B cell (primary cell): ENCODE measurements at regions not wholly inside any gene's neighbourhood (a gene's known extent, or its start where the extent isn't known, plus 50 kb on each side); places are given as distances from the start of the nearest gene placed in this dataset.
"Not testable (repeated sequence)": the region's sequence is repeated elsewhere in the genome, so short reads cannot be mapped to it uniquely, and the experiment has no call there.

ENCODE experiments used
- ATAC-seq: fragments of 200-7000 bp; cut with Tn5 transposase; one replicate; pipeline ENCODE4 v1.10.0; 2021; ENCODE audit warnings: low read depth, mild to moderate bottlenecking, moderate number of reproducible peaks, moderate library complexity
- CTCF ChIA-PET: fragments of 350-600 bp; sonication (Branson Sonifier 250); formaldehyde crosslinking; loops from one replicate; lab custom pipeline; 2021; ENCODE audit warnings: antibody characterized with exemption, inconsistent platforms; lab: Charles Lee
- POLR2A ChIA-PET: fragments of 350-600 bp; sonication (Branson Sonifier 250); formaldehyde crosslinking; loops from one replicate; lab custom pipeline; 2021; ENCODE audit warnings: antibody characterized with exemption; lab: Charles Lee
- DNase-seq: peaks from one replicate; pipeline ENCODE4 v3.0.0; 2013
- H2AFZ ChIP-seq: 2 replicates; pipeline ENCODE4 v1.6.1; 2012; ENCODE audit warnings: mild to moderate bottlenecking, low read depth, low read length; ENCODE audit not compliant: insufficient read depth, poor library complexity, severe bottlenecking
- H3K27ac ChIP-seq, 2 donors: 1 replicate in 1 of 2; 2 replicates in 1 of 2; pipeline ENCODE4 v1.5.1; 2012 to 2013; ENCODE audit warnings: low read length in 2 of 2, mild to moderate bottlenecking in 2 of 2, moderate library complexity in 1 of 2
- H3K27me3 ChIP-seq, 4 experiments: fragments of 200-600 bp in 1 of 4; sonication (generic) in 1 of 4; replicated peaks in 1 of 4; 1 replicate in 2 of 4; 2 replicates in 2 of 4; pipeline versions ENCODE4 v1.6.1 to v1.7.0; 2013 to 2016; ENCODE audit warnings: low read length in 3 of 4, mild to moderate bottlenecking in 2 of 4, mixed read lengths in 1 of 4, moderate library complexity in 1 of 4; ENCODE audit not compliant: insufficient read depth in 4 of 4, control insufficient read depth in 3 of 4; ENCODE audit errors: control extremely low read depth in 1 of 4
- H3K36me3 ChIP-seq, 2 experiments: replicated peaks in 1 of 2; 1 replicate in 1 of 2; 2 replicates in 1 of 2; pipeline versions ENCODE4 v1.6.1 to v1.7.1; 2013; ENCODE audit warnings: low read length in 1 of 2; ENCODE audit not compliant: insufficient read depth in 2 of 2, control insufficient read depth in 1 of 2; ENCODE audit errors: control extremely low read depth in 1 of 2, extremely low read depth in 1 of 2
- H3K4me1 ChIP-seq, 2 donors: fragments of 200-600 bp in 1 of 2; sonication (generic) in 1 of 2; 1 replicate in 1 of 2; 2 replicates in 1 of 2; pipeline versions ENCODE4 v1.5.1 to v1.6.1; 2013 to 2017; ENCODE audit warnings: low read length in 2 of 2; ENCODE audit not compliant: control insufficient read depth in 2 of 2, insufficient read depth in 2 of 2
- H3K4me2 ChIP-seq: replicated peaks from 2 replicates; pipeline ENCODE3; 2012; ENCODE audit warnings: mild to moderate bottlenecking, low read depth, low read length; ENCODE audit not compliant: poor library complexity, severe bottlenecking
- H3K4me3 ChIP-seq, 5 experiments: fragments of 200-600 bp in 1 of 5; sonication (generic) in 1 of 5; 1 replicate in 3 of 5; 2 replicates in 2 of 5; pipeline versions ENCODE4 v1.5.1 to v1.7.0; 2011 to 2016; ENCODE audit warnings: low read length in 4 of 5, mild to moderate bottlenecking in 4 of 5, low read depth in 2 of 5, control low read depth in 1 of 5, moderate library complexity in 1 of 5; ENCODE audit not compliant: insufficient read depth in 1 of 5; ENCODE audit errors: control extremely low read depth in 1 of 5, extremely low read depth in 1 of 5
- H3K79me2 ChIP-seq: fragments of 200-600 bp; sonication (generic); one replicate; pipeline ENCODE4 v1.6.0; 2016; ENCODE audit warnings: low read length; ENCODE audit not compliant: control insufficient read depth, insufficient read depth
- H3K9ac ChIP-seq: fragments of 200-600 bp; sonication (generic); 2 replicates; pipeline ENCODE4 v1.6.1; 2017; ENCODE audit warnings: mild to moderate bottlenecking, low read length, moderate library complexity
- H3K9me3 ChIP-seq, 3 donors: one replicate each; pipeline versions ENCODE4 v1.6.1 to v1.7.1; 2013; ENCODE audit warnings: low read length in 2 of 3; ENCODE audit not compliant: control insufficient read depth in 2 of 3, insufficient read depth in 1 of 3; ENCODE audit errors: control extremely low read depth in 1 of 3
- H4K20me1 ChIP-seq: 2 replicates; pipeline ENCODE4 v1.6.0; 2012; ENCODE audit warnings: mild to moderate bottlenecking, low read length; ENCODE audit not compliant: insufficient read depth, control insufficient read depth, poor library complexity, severe bottlenecking
- H3K27ac Mint-ChIP-seq: one replicate; pipeline ENCODE4 v1.8.0; 2021; ENCODE audit warnings: mixed read lengths
- H3K27me3 Mint-ChIP-seq: one replicate; pipeline ENCODE4 v1.8.0; 2021; ENCODE audit warnings: mixed read lengths
- H3K4me1 Mint-ChIP-seq: one replicate; pipeline ENCODE4 v1.8.0; 2021; ENCODE audit warnings: mixed read lengths
- H3K4me3 Mint-ChIP-seq: one replicate; pipeline ENCODE4 v1.8.0; 2021; ENCODE audit warnings: mixed read lengths
- H3K9me3 Mint-ChIP-seq: one replicate; pipeline ENCODE4 v1.8.0; 2022; ENCODE audit warnings: mixed read lengths; ENCODE audit not compliant: insufficient read depth
- CTCF ChIP-seq: fragments of 200-600 bp; IDR thresholded peaks from one replicate; pipeline ENCODE4 v1.8.0; 2022; ENCODE audit warnings: antibody characterized with exemption, mild to moderate bottlenecking
- EZH2 ChIP-seq: IDR thresholded peaks from 2 replicates; pipeline ENCODE4 v1.6.1; 2012; ENCODE audit warnings: borderline replicate concordance, low read depth, mild to moderate bottlenecking, moderate library complexity, low read length; ENCODE audit not compliant: insufficient read depth, poor library complexity, severe bottlenecking
- WGBS: methylation state at CpG from one replicate; pipeline ENCODE4 v1.1.5; 2013; ENCODE audit warnings: missing lambda C conversion rate; ENCODE audit not compliant: insufficient coverage; 5-methylcytosine and 5-hydroxymethylcytosine counted together
- intact Hi-C: fragments of 100-400 bp; cut with micrococcal nuclease; formaldehyde crosslinking; loops from one replicate; pipeline ENCODE4 v1.10.0; 2022

DNA sequence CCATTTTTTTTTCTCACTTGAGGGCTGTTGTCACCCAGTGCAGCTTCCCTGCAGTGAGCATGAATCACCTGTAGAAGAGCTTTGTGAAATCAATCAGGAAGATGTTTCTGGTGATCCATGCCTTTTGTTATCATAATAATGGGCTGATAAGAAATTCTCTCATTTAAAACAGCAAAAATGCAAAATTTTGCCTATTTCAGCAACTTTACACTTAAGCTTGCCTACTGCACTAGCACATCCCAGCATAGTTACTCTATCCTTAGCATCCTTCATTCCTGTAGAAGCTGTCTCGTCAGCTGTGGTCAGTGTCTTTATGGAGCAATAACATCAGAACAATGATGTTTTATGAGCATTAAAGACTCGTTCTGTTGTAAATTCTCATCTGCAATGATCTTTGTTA is 178.6 kb upstream of the ZNF804A start:
- H3K9ac ChIP-seq, result no peak overlapping the region
- H3K27me3 ChIP-seq, result no peaks in the 10 kb centered on the region
- Mint-ChIP-seq H3K9me3 (no peaks in the 10 kb centered on the region), H3K27me3 (no peaks in the 10 kb centered on the region), H3K4me3 (no peak overlapping the region), H3K4me1 (no peaks in the 10 kb centered on the region), H3K27ac (no peak overlapping the region)
- no peaks in the 10 kb centered on the region for H3K36me3 ChIP-seq
- H2AFZ ChIP-seq, result no peak overlapping the region
- H3K4me3 ChIP-seq, result no peak overlapping the region
- no peak overlapping the region for H3K27ac ChIP-seq
- no peaks in the 10 kb centered on the region for H3K4me1 ChIP-seq
- ChIA-PET POLR2A (no interaction called here), CTCF (no interaction called here)
- ATAC-seq, result no peak
- no peaks in the 10 kb centered on the region for H3K9me3 ChIP-seq
- no peak for DNase-seq
- intact Hi-C loops, result no loop called here
- no peak for TF ChIP-seq EZH2
- TF ChIP-seq CTCF, result no peak
- H4K20me1 ChIP-seq, result no peaks in the 10 kb centered on the region
- H3K79me2 ChIP-seq, result no peaks in the 10 kb centered on the region
- H3K4me2 ChIP-seq, result no peak overlapping the region
- WGBS, result no CpG with 5 or more reads among the region's 2 CpGs

DNA sequence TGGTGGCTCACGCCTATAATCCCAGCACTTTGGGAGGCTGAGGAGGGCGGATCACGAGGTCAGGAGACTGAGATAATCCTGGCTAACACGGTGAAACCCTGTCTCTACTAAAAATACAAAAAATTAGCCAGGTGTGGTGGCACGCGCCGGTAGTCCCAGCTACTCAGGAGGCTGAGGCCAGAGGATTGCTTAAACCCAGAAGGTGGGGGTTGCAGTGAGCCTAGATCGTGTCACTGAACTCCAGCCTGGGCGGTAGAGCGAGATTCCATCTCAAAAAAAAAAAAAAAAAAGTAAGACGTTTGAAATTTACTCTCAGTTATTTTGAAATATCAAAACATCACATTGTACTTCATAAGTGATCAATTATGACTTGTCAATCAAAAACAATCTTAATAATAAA is 176.9 kb upstream of the ZNF804A start:
- H3K27me3 Mint-ChIP-seq, POLR2A ChIA-PET: not testable (repeated sequence)

More for the DNA sequence above, 176.9 kb upstream of the ZNF804A start:
- DNase-seq, H3K9me3 ChIP-seq, H3K27me3 ChIP-seq, H3K36me3 ChIP-seq, H2AFZ ChIP-seq, ATAC-seq, H3K27ac ChIP-seq, H3K4me2 ChIP-seq, H3K4me1 ChIP-seq, H3K4me3 Mint-ChIP-seq, H3K4me1 Mint-ChIP-seq, CTCF ChIA-PET, H4K20me1 ChIP-seq, H3K9ac ChIP-seq, H3K79me2 ChIP-seq, H3K4me3 ChIP-seq, H3K27ac Mint-ChIP-seq, intact Hi-C loops, H3K9me3 Mint-ChIP-seq: not testable (repeated sequence)
- 100% methylated on average over 4 of the region's 11 CpGs for WGBS
